ENCODE measurements at regions not wholly inside any gene's neighbourhood (a gene's known extent, or its start where the extent isn't known, plus 50 kb on each side); places are given as distances from the start of the nearest gene placed in this dataset.
"Not testable (repeated sequence)": the region's sequence is repeated elsewhere in the genome, so short reads cannot be mapped to it uniquely, and the experiment has no call there.

- TF ChIP-seq CTCF (IDR thresholded peaks at IDR 0.05; ENCODE audit: low read depth, low read length) = no peak
- no peak for DNase-seq (ENCODE audit: extremely low read depth, low read depth)
Observed at GRCh38 chr12:114165921-114166320, 199.8 kb upstream of the RBM19 start.

- no peak for TF ChIP-seq CTCF (IDR thresholded peaks at IDR 0.05; ENCODE audit: low read depth, low read length)
- DNase-seq (ENCODE audit: extremely low read depth, low read depth) = no peak
Observed at GRCh38 chr12:114164351-114164750, 198.2 kb upstream of the RBM19 start.

- TF ChIP-seq CTCF (IDR thresholded peaks at IDR 0.05; ENCODE audit: low read depth, low read length) = no peak
- DNase-seq (ENCODE audit: extremely low read depth, low read depth) = no peak
Observed at GRCh38 chr12:114163771-114164170, 197.6 kb upstream of the RBM19 start.

GRCh38 chr12:114160445-114160844, 194.3 kb upstream of the RBM19 start:
- no peak for DNase-seq (ENCODE audit: extremely low read depth, low read depth)
- TF ChIP-seq CTCF (IDR thresholded peaks at IDR 0.05; ENCODE audit: low read depth, low read length) = no peak

GRCh38 chr12:114152890-114153289, 186.8 kb upstream of the RBM19 start:
- DNase-seq (ENCODE audit: extremely low read depth, low read depth) = no peak
- TF ChIP-seq CTCF (IDR thresholded peaks at IDR 0.05; ENCODE audit: low read depth, low read length) = no peak

GRCh38 chr12:114152066-114152465, 185.9 kb upstream of the RBM19 start:
- DNase-seq (ENCODE audit: extremely low read depth, low read depth) = no peak
- no peak for TF ChIP-seq CTCF (IDR thresholded peaks at IDR 0.05; ENCODE audit: low read depth, low read length)

- DNase-seq (ENCODE audit: extremely low read depth, low read depth) = not testable (repeated sequence)
Observed at GRCh38 chr12:114150584-114150983, 184.5 kb upstream of the RBM19 start.

GRCh38 chr12:114141921-114142564, 175.9 kb upstream of the RBM19 start:
- no peak for DNase-seq (ENCODE audit: extremely low read depth, low read depth)

More at GRCh38 chr12:114141921-114142564, 175.9 kb upstream of the RBM19 start:
- TF ChIP-seq CTCF (IDR thresholded peaks at IDR 0.05; ENCODE audit: low read depth, low read length) = no peak
